GM10248 (cell line): ENCODE measurements at regions not wholly inside any gene's neighbourhood (a gene's known extent, or its start where the extent isn't known, plus 50 kb on each side); places are given as distances from the start of the nearest gene placed in this dataset.

Experiments
- CTCF ChIA-PET: fragments of 300-600 bp; sonication (Branson Sonifier 250); formaldehyde crosslinking; extraction: SDS; loops from one replicate; lab custom pipeline; 2021; ENCODE audit warnings: antibody characterized with exemption; lab: Yijun Ruan, JAX
- POLR2A ChIA-PET: fragments of 350-650 bp; sonication (Branson Sonifier 250); formaldehyde crosslinking; extraction: SDS; loops from one replicate; lab custom pipeline; 2020; ENCODE audit warnings: antibody characterized with exemption; lab: Yijun Ruan, JAX
- DNase-seq: peaks from one replicate; pipeline ENCODE4 v3.0.0; 2012; ENCODE audit errors: extremely low spot score
- CTCF ChIP-seq: IDR thresholded peaks from 2 replicates; pipeline ENCODE4 v1.5.1; 2012; ENCODE audit warnings: mild to moderate bottlenecking, low read depth; ENCODE audit errors: extremely low read depth, missing control alignments, control extremely low read depth

GRCh38 chr7:131727189-131727588 is 170.8 kb upstream of the PODXL start:
- POLR2A ChIA-PET, result no interaction called here
- no peak for TF ChIP-seq CTCF
- CTCF ChIA-PET, result interaction anchor here (1.3 to 1.5 kb wide), 2 partner anchors 38 to 184 kb away, joined by 3 to 4 read pairs; no protein-coding TSS in a partner anchor
- DNase-seq, result no peak

- CTCF ChIA-PET, result interaction anchor here (1.3 kb wide), 1 partner anchor 184 kb away, joined by 3 read pairs; no protein-coding TSS in a partner anchor
- DNase-seq, result no peak
- POLR2A ChIA-PET, result no interaction called here
- TF ChIP-seq CTCF, result no peak
Observed at GRCh38 chr7:131726686-131727085, 170.3 kb upstream of the PODXL start.

GRCh38 chr7:131726031-131726430 is 169.6 kb upstream of the PODXL start:
- CTCF ChIA-PET, result interaction anchor here (1.3 kb wide), 1 partner anchor 185 kb away, joined by 3 read pairs; no protein-coding TSS in a partner anchor
- no peak for DNase-seq
- no peak for TF ChIP-seq CTCF
- POLR2A ChIA-PET, result no interaction called here

GRCh38 chr7:131724776-131725345 is 168.4 kb upstream of the PODXL start:
- POLR2A ChIA-PET, result no interaction called here
- no peak for DNase-seq
- no peak for TF ChIP-seq CTCF
- CTCF ChIA-PET, result no interaction called here

GRCh38 chr7:131723926-131724325 is 167.5 kb upstream of the PODXL start:
- CTCF ChIA-PET, result interaction anchor here (0.7 kb wide), 1 partner anchor 19 kb away, joined by 3 read pairs; no protein-coding TSS in a partner anchor
- POLR2A ChIA-PET, result no interaction called here
- DNase-seq, result no peak

GRCh38 chr7:131722371-131722770 is 165.9 kb upstream of the PODXL start:
- TF ChIP-seq CTCF, result no peak
- CTCF ChIA-PET, result interaction anchor here (1.0 to 2.1 kb wide), 3 partner anchors 8 to 68 kb away, joined by 3 to 6 read pairs (median 4); no protein-coding TSS in a partner anchor
- DNase-seq, result no peak
- POLR2A ChIA-PET, result no interaction called here

More at GRCh38 chr7:131723926-131724325, 167.5 kb upstream of the PODXL start:
- TF ChIP-seq CTCF, result no peak
